ENCODE measurements at regions not wholly inside any gene's neighbourhood (a gene's known extent, or its start where the extent isn't known, plus 50 kb on each side); places are given as distances from the start of the nearest gene placed in this dataset.

- TF ChIP-seq REST (IDR thresholded peaks at IDR 0.05; ENCODE audit: insufficient replicate concordance, low read depth) = no peak
- TF ChIP-seq CTCF (IDR thresholded peaks at IDR 0.05; ENCODE audit: insufficient read depth, low read length) = no peak
Measured at GRCh38 chr6:14550410-14550809, 432.8 kb downstream of the CD83 start.

Data from HL-60 (cell line).